GM21390 (cell line): ENCODE measurements at regions not wholly inside any gene's neighbourhood (a gene's known extent, or its start where the extent isn't known, plus 50 kb on each side); places are given as distances from the start of the nearest gene placed in this dataset.

Source experiments
- ATAC-seq: cut with Tn5 transposase; IDR thresholded peaks from one replicate; pipeline ENCODE4 v1.9.1; 2021; ENCODE audit not compliant: unreplicated experiment

DNA sequence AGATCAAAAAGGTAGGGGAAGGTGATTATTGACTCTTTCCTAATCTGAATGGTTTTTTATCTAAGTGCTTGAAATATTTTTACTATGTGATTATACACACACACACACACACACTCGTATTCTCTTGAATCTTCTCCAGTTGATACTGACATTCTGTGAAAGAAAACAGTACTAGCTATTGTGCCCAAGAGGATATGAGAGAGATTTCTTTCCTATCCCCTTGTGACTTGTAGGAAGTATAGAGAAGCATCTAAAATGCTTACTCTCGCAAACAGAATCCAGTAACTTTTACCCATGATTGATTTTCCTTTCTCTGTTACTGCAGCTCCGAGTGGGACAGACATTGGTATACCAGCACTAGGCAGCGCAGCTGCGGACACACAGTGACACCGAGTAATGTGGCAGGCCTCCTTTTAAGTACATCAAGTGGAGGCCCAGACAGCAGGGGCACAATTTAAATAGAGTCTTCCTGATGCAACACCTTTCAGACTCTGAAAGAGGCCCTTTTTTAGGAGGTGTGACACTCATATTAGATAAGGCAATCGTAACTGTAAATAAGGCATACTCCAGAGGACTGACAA, 421.0 kb upstream of the CNTN4 start:
- no peak for ATAC-seq

DNA sequence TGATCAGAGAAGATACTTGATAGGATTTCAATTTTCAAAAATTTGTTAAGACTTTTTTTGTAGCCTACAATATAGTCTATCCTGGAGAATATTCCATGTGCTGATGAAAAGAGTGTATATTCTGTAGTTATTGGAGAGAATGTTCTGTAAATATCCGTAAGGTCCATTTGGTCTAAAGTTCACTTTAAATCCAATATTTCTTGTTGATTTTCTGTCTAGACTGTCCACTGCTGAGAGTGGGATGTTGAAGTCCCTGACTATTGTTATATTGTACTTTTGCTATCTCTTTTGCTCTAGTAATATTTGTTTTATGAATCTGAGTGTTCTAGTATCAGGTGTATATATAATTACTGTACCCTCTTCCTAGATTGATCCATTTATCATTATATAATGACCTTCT, 406.2 kb upstream of the CNTN4 start:
- no peak for ATAC-seq

DNA sequence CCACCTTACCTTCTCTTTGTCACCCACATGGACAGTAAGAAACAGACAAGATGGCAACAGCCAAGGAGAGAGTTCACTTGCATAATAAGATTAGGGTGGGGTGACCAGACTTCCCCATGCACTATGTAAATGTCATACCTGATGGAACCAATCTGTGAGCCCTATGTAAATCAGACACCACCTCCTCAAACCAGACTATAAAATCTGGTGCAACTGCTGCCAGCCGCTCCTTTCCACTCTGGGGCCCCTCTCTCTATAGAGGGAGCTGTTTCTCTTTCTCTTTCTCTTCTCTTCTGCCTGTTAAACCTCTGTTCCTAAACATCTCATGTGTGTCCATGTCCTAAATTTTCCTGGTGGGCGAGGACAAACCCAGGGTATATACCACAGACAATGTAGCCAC, 405.5 kb upstream of the CNTN4 start:
- no peak for ATAC-seq

DNA sequence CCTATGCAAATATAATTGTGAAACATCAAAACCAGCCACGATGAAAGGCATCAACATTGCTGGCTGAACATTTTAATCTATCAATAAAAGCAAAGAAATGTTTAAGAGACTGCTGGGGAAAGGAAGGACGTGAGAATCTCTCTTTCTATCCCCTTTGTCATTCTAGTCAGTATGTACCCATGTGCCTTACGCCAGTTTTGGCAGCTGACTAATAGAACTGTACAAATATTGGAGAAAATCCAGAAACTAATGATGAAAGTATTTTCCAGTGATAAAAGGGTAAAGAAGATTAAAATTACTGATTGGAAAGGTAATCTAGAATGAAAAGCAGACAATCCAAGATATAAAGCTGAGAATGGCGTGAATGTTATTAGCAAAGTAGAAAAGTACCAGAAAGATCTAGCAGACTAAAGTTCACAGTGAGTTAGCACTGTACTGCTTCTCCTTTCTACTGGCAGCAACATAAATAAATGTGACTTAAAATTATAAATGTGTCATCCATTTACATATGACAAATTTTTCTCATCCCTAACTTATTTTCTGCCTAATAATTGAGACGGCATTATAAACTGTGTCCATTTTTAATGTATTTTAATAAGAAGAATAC, 401.9 kb upstream of the CNTN4 start:
- no peak for ATAC-seq

DNA sequence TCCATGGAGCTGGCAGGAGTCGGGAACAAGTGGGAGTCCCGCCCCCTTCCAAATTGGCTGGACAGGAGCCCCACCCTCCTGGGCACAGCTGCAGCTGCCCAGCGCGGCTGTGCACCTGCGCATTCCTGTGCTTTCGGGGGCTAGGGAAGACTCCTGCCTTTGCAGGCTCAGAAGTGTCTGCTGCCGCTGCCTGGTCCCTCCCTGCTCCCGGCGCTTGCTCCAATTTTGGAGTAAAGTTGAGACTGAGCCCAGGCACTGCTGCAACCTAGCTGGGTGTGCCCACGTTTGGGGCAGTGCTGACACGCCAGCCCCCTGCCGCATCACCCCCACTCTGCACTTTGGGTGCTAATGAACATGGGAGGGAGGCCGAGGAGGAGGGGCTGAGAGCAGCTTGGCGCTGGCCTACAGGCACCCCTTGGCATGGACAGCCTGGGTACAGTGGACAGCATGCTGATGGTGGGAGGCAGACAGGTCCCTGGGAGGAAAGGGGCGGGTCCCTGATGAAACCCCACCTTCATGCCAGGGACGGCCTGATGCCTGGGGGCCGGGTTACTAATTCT, 399.2 kb upstream of the CNTN4 start:
- ATAC-seq: no peak

DNA sequence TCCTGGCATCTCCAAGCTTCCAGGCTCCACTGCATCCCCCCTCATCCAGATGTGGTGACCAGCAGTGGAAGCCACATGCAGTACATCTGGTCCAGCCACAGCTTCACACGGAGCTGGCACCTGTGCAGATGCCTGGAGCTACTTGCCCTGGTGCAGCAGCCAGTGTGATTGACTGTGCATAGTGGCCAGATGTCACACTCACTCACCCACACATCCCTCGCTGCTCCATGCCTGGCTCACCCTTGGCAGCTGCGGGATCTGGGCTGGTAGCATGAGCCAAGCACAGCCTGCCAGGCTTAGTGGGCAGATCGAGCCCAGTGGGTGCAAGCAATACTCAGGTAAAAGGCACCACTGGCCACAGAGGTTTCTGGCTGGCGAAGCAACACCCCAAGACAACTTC, 398.0 kb upstream of the CNTN4 start:
- no peak for ATAC-seq

DNA sequence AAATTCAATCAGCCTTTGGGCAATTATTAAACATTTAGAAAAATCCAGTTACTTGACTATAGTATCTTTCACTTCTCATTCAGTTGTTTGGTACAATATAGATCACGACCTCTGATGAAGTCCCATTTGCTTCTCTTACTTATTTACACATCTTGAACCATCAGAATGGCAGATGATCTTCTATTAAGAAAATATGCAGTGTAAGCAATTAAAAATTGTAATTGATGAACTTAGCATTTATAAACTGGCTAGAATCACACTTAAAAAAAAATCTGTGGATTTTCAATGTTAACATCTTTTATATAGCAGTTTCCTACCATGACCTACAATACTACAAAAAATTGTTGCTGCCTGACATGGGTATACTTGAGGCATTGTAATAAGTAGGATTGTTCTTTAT, 395.5 kb upstream of the CNTN4 start:
- ATAC-seq: no peak

DNA sequence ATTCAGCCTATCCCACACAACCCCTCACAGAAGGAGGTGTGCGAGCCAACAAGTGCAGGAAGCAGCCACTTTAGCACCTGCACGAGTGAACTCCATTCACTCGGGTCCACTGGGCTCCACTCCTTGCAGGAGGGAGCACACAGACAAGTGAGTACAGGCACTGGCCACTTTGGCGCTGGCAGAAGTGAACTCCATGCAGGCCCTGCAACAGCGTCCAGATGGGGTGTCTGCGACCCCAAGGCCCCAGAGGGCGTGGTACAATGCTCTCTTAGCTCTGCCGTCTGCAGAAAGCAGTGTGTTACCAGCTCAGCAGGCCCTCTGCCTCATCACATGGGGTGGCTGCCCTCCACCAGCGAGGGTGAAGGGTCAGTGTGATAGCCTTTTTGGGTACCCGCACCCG, 388.0 kb upstream of the CNTN4 start:
- ATAC-seq: no peak

GRCh38 chr3:1717524-1717923, 381.1 kb upstream of the CNTN4 start:
- ATAC-seq: no peak

- no peak for ATAC-seq
Observed at GRCh38 chr3:1723726-1724125, 374.9 kb upstream of the CNTN4 start.

- no peak for ATAC-seq
Observed at GRCh38 chr3:1726741-1727140, 371.9 kb upstream of the CNTN4 start.

- no peak for ATAC-seq
Observed at GRCh38 chr3:1727242-1727641, 371.4 kb upstream of the CNTN4 start.

- no peak for ATAC-seq
Observed at GRCh38 chr3:1728510-1728909, 370.2 kb upstream of the CNTN4 start.

DNA sequence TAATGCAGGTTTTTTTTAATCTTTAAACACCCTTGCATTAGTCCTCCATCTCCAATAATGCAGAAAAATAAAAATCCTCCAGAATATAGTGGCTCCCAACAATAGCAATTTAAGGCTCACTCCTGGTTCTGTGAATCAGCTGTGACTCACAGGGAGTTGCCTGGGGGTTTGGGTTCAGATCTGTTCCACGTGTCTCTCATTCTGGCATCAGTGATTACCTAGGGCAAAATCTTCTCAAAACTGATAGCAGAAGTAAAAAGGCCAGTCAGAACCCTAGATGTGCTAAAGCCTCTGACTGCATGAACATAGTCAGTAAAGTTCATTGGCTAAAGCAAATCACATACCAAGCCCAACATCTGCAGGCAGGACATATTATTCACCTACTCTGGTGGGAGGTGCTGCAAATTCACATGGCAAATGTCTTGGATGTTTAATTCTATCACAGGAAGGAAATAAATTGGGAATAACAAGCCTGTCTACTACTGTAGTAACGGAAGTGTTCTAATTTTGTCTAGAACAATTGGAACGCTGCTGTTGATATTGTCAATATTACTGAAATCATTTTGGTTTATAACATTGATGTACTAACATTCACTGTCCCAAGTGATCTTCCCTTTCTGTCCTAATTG, 364.1 kb upstream of the CNTN4 start:
- no peak for ATAC-seq

- ATAC-seq: no peak
Observed at GRCh38 chr3:1752205-1752604, 346.5 kb upstream of the CNTN4 start.

- no peak for ATAC-seq
Observed at GRCh38 chr3:1766384-1766783, 332.3 kb upstream of the CNTN4 start.

GRCh38 chr3:1773679-1774078, 325.0 kb upstream of the CNTN4 start:
- ATAC-seq: no peak

- no peak for ATAC-seq
Observed at GRCh38 chr3:1774597-1774996, 324.1 kb upstream of the CNTN4 start.

DNA sequence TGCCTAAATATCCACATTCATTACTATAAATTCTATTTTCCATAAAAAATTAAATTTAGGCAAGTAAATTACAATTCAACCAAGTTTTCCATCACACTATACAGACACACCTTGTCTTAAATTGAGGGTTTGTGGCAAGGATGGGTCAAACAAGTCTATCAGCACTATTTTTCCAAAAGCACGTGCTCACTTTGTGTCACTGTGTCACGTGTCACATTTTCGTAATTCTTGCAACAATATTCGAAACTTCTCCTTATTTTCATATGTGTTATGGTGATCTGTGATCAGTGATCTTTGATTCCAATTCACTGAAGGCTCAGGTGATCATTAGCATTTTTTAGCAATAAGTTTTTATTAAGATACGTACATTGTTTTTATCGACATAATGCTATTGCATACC, 323.3 kb upstream of the CNTN4 start:
- no peak for ATAC-seq

DNA sequence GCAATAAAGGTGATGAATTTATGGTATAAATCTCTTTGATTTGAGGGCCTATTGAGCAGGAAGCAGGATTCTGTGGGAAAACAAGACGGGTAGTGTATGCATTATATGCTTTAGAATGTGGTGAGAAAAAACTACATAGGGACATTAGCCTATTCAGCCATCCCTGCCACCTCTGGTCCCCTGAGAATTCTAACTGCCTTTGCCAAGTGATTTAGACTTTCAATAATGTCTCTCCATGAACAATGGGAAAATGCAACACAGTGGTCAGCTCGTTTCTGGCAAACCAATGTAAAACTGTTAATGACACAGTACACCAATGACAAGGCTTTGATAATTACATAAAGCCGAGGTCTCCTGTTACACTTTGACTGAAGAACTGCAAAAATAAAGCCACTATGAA, 314.7 kb upstream of the CNTN4 start:
- no peak for ATAC-seq

DNA sequence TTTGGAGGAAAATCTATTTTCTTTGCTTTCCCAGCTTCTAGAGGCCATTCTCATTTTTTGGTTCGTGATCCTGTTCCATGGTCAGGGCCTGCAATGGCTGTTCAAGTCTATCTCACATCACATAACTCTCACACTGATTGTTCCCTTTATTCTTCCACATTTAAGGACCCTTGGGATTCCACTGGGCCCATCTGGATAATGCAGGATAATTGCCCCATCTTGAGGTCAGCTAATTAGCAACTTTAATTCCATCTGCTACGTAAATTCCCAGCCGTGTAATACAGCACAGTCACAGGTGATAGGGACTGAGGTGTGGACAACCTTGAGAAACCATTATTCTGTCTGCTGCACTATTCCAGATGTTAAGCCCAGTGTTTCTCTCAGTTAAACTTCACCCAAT, 311.6 kb upstream of the CNTN4 start:
- ATAC-seq: no peak

DNA sequence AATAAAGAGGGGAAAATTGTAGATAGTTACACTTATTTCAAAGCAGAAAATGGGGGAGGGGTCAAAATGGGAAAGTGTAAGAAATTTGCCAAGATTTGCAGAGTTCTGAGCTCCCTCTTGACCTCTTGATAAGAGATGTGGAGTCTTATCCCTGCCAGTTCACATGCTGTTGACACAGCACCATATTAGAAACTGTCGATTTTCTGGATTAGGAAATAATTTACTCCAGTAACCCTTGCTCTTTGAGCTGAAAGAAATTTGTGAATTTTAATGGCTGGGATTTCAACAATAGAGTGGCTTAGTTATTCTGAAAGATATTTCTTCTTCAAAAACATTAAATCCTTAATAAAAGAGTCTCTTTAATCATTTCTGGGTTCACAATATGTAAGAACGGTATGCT, 306.2 kb upstream of the CNTN4 start:
- ATAC-seq: no peak
